Skeletal muscle tissue (tissue), 3 donors: ENCODE measurements at regions not wholly inside any gene's neighbourhood (a gene's known extent, or its start where the extent isn't known, plus 50 kb on each side); places are given as distances from the start of the nearest gene placed in this dataset.

ENCODE experiments used
- H3K27ac ChIP-seq: one replicate; pipeline ENCODE4 v1.7.0; 2013; ENCODE audit warnings: mild to moderate bottlenecking, low read depth, low read length, inconsistent platforms
- H3K27me3 ChIP-seq, 3 donors: one replicate each; pipeline ENCODE4 v1.7.0; 2013; ENCODE audit warnings: low read length in 3 of 3; ENCODE audit not compliant: control insufficient read depth in 3 of 3, insufficient read depth in 3 of 3
- H3K36me3 ChIP-seq, 3 donors: one replicate each; pipeline ENCODE4 v1.7.0; 2013; ENCODE audit warnings: low read length in 3 of 3; ENCODE audit not compliant: control insufficient read depth in 3 of 3, insufficient read depth in 3 of 3
- H3K4me1 ChIP-seq, 3 donors: one replicate each; pipeline ENCODE4 v1.7.0; 2013; ENCODE audit warnings: low read length in 3 of 3, mild to moderate bottlenecking in 3 of 3; ENCODE audit not compliant: control insufficient read depth in 3 of 3, insufficient read depth in 3 of 3
- H3K4me3 ChIP-seq, 3 donors: one replicate each; pipeline ENCODE4 v1.7.0; 2013; ENCODE audit warnings: low read length in 3 of 3
- H3K9ac ChIP-seq, 3 donors: one replicate each; pipeline ENCODE4 v1.7.0; 2013; ENCODE audit warnings: low read length in 3 of 3, mild to moderate bottlenecking in 3 of 3, moderate library complexity in 2 of 3, low read depth in 1 of 3
- H3K9me3 ChIP-seq, 3 donors: one replicate each; pipeline ENCODE4 v1.7.0; 2013; ENCODE audit warnings: low read length in 3 of 3; ENCODE audit not compliant: control insufficient read depth in 3 of 3
- donor health status: Osteomylitis.

DNA sequence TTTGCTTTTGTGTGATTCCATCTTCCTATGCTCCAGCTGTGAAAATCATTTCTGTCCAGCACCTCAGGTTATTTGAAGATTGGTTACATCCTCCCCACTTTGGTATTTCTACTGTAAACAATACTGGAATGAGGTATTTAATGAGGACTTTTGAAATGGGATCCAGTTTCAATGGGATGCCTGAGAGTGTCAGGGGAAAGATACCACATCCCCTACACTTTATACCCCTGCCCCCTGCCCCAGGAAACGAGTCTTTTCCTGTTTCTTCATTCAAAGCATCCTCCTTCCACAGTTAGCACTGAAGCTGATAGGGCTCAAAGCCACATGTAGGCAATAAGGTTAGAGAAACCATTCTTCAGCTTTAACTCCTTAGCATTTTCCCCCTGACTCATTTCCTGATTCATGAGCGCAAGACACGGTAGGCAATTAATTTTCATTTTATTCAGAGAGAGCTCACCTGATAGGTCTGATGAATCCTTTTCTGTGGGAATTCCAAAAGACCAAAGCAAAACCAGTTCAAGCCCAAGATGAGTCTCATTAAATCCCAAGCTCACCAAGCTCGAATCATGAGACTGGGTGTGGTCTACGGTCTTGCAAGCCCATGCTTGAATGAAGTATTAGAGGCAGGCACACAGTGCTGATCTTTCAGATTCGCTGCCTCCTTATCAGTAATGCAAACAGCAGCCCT is 143.6 kb upstream of the CRY1 start:
- Histone ChIP-seq H3K9ac (no peak overlapping the region), H3K27me3 (peaks cover 0 to 11% (median 3%) of the 10 kb centered on the region in 3 donors), H3K4me3 (no peak overlapping the region), H3K27ac (no peak overlapping the region), H3K9me3 (peaks cover 0 to 2% (median 0%) of the 10 kb centered on the region in 3 donors), H3K36me3 (no peaks in the 10 kb centered on the region), H3K4me1 (no peaks in the 10 kb centered on the region)

DNA sequence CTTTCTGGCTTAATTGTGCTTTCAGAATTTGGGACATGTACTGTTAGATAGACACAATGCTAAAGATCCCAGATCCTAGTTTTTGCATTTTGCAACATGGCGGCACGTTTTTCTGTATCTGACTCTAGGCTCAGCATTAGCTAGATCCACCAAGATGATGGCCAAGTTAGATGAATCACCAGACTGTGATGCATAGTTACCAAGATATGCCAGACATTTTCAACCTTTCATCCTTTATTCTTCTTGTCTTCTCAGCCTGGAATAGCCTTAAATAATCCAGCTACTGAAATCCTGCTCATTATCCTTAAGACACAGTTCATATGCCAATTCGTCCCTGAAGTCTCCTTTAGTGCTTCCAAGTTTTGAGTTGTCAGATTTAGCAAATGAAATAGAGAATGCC is 144.9 kb upstream of the CRY1 start:
- Histone ChIP-seq H3K36me3 (no peaks in the 10 kb centered on the region), H3K4me3 (no peak overlapping the region), H3K9ac (no peak overlapping the region), H3K27ac (no peak overlapping the region), H3K4me1 (no peaks in the 10 kb centered on the region), H3K9me3 (peaks cover 0 to 2% (median 0%) of the 10 kb centered on the region in 3 donors), H3K27me3 (peaks cover 3 to 15% (median 5%) of the 10 kb centered on the region in 3 donors)

DNA sequence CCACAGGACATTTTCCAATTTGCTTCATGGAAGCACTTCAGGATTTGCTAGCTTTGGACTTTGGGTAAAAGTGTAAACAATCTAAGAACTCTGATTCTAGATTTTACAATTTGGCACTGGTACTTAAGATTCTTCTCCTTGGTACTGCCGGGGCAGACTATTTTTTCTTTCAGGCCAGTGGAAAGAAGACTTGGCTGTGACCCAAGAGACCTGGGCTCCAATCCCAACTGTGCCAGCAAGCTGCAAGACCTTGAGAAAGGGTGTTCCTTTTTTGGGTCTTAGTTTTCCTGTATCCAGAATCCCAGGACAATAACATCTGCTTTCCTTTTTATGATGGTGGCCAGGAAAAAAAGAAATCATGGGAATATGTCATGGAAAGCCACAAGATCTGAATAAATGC is 148.1 kb upstream of the CRY1 start:
- no peak overlapping the region for H3K9ac ChIP-seq
- peaks cover 0 to 2% (median 0%) of the 10 kb centered on the region in 3 donors for H3K9me3 ChIP-seq
- no peak overlapping the region for H3K4me3 ChIP-seq
- peaks cover 3 to 29% (median 7%) of the 10 kb centered on the region in 3 donors for H3K27me3 ChIP-seq
- no peaks in the 10 kb centered on the region for H3K4me1 ChIP-seq
- H3K36me3 ChIP-seq, result no peaks in the 10 kb centered on the region
- no peak overlapping the region for H3K27ac ChIP-seq

DNA sequence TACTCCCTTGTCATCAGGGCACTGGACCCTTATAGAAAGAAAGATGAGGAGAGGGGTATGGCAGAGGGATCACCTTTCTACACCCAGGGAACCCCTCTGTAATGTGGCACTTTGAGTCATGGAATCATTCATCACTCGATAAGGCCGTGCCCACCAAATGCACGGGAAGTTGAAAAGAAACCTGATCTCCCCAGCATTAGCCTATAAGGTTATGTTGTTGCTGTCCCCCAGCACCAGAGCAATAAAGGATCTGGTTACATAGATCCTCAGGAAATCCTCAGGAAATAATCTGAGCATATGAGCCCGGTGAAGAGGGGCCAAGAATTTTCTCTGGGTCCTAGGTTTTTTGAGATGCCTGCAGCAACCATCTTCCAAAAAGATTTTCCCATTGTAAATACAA is 148.8 kb upstream of the CRY1 start:
- Histone ChIP-seq H3K9me3 (peaks cover 0 to 2% (median 0%) of the 10 kb centered on the region in 3 donors), H3K36me3 (no peaks in the 10 kb centered on the region), H3K4me3 (no peak overlapping the region), H3K4me1 (no peaks in the 10 kb centered on the region), H3K9ac (no peak overlapping the region), H3K27ac (no peak overlapping the region), H3K27me3 (peaks cover 3 to 27% (median 7%) of the 10 kb centered on the region in 3 donors)

DNA sequence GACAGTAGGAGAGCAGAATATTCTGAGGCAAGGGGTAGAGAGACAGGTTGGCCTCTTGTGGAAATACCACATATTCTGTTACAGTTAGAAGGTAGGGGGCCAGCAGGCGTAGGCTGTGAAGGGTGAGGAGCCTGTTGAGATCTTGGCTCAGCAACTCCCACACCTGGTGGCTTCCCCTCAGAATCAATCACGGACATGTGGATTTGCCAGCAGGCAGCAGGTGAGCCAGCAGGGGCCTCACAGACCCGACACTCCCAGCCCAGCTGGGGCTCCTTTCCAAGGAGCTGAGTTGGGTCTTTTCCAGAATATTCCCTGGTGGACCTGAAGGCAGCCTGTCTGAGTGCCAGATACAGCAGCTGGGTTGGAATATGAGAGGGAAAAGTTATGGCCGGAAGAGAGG is 150.0 kb upstream of the CRY1 start:
- Histone ChIP-seq H3K9ac (no peak overlapping the region), H3K4me3 (no peak overlapping the region), H3K27ac (no peak overlapping the region), H3K36me3 (no peaks in the 10 kb centered on the region), H3K9me3 (peaks cover 0 to 2% (median 0%) of the 10 kb centered on the region in 3 donors), H3K4me1 (no peaks in the 10 kb centered on the region), H3K27me3 (peaks cover 5 to 27% (median 7%) of the 10 kb centered on the region in 3 donors)

DNA sequence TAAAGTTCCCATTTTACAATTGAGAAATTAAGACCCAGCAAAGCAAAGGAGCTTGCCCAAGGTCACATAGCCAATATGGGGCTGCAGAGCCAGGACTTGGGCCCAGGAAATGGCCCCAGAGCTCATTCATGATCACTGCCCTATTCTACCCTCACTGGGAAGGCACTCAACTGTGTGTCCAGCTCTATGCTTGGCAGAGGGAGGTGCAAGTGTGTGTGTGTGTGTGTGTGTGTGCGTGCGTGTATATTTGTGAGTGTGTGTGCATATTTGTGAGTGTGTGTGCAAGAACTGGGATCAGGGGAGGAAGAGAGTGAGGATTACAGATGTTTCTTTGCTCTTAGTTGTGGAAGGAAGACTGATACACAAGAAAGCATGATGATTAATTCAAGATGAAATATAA is 151.2 kb upstream of the CRY1 start:
- H3K27me3 ChIP-seq, result peaks cover 4 to 25% (median 7%) of the 10 kb centered on the region in 3 donors
- H3K4me1 ChIP-seq, result no peaks in the 10 kb centered on the region
- H3K27ac ChIP-seq, result no peak overlapping the region
- H3K36me3 ChIP-seq, result no peaks in the 10 kb centered on the region
- no peak overlapping the region for H3K9ac ChIP-seq
- peaks cover 0 to 2% (median 0%) of the 10 kb centered on the region in 3 donors for H3K9me3 ChIP-seq
- no peak overlapping the region for H3K4me3 ChIP-seq

DNA sequence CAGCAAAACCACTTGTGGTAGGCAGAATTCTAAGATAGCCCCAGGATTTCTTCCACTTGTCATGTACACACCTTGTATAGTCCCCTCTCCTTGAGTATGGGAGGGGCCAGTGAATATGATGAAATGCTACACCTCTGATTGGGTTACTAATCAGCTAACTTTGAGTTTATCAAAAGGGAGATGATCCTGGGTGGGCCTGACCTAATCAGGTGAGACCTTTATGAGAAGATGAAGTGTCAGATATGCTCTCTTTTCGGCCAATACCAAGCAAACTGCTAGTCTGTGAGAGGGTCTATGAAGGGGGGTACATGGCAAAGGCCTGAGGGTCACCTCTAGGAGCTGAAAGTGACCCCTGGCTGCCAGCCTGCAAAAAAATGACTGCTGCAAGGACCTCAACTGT is 154.3 kb upstream of the CRY1 start:
- H3K27me3 ChIP-seq, result peaks cover 2 to 18% (median 10%) of the 10 kb centered on the region in 3 donors
- no peaks in the 10 kb centered on the region for H3K4me1 ChIP-seq
- no peaks in the 10 kb centered on the region for H3K36me3 ChIP-seq
- no peak overlapping the region for H3K9ac ChIP-seq
- no peak overlapping the region for H3K4me3 ChIP-seq
- H3K27ac ChIP-seq, result no peak overlapping the region
- H3K9me3 ChIP-seq, result no peaks in the 10 kb centered on the region

DNA sequence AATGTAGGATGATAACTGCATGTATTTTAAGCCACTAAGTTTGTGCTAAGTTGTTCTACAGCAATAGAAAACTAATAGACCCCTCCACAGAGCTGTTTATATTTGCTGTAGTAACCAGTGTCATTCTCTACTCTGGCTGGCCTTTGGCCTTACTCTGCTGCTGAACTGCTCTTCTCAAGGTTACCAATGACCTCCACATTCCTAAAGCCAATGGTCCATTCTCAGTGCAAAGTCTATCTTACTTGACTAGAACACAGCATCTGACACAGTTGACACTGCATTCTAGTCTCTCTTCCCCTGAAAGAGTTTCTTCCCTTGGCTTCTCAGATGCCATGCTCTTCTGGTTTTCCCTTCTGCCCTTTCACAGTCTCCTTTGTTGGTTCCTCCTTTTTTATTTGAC is 154.8 kb upstream of the CRY1 start:
- H3K4me3 ChIP-seq, result no peak overlapping the region
- no peak overlapping the region for H3K9ac ChIP-seq
- no peaks in the 10 kb centered on the region for H3K4me1 ChIP-seq
- H3K27ac ChIP-seq, result no peak overlapping the region
- H3K36me3 ChIP-seq, result no peaks in the 10 kb centered on the region
- H3K27me3 ChIP-seq, result peaks cover 2 to 15% (median 7%) of the 10 kb centered on the region in 3 donors
- no peaks in the 10 kb centered on the region for H3K9me3 ChIP-seq

DNA sequence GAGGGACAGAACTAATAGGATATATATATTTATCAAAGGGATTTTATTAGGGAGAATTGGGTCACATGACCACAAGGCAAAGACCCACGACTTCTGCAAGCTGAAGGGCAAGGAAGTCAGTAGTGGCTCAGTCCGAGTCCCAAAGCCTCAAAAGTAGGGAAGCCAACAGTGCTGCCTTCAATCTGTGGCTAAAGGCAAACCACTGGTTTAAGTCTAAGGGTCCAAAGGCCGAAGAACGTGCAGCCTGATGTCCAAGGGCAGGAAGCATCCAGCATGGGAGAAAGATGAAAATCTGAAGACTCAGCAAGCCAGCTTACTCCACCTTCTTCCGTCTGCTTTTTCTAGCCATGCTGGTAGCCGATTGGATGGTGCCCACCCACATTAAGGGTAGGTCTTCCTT is 157.9 kb upstream of the CRY1 start:
- H3K27ac ChIP-seq, result no peak overlapping the region
- no peaks in the 10 kb centered on the region for H3K9me3 ChIP-seq
- peaks cover 1 to 4% (median 2%) of the 10 kb centered on the region in 3 donors for H3K27me3 ChIP-seq
- no peak overlapping the region for H3K9ac ChIP-seq
- no peaks in the 10 kb centered on the region for H3K4me1 ChIP-seq
- H3K36me3 ChIP-seq, result no peaks in the 10 kb centered on the region
- no peak overlapping the region for H3K4me3 ChIP-seq

DNA sequence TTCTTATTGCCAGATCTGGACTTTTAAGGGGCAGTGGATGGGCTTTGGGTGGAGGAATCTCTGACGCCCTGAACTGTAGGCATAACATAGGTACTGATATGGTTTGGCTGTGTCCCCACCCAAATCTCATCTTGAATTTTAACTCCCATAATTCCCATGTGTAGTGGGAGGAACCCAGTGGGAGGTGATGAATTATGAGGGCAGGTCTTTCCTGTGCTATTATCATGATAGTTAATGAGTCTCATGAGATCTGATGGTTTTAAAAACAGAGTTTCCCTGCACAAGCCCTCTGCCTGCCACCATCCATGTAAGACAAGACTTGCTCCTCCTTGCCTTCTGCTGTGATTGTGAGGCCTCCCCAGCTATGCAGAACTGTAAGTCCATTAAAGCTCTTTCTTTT is 160.0 kb upstream of the CRY1 start:
- Histone ChIP-seq H3K27ac (no peak overlapping the region), H3K4me1 (no peaks in the 10 kb centered on the region), H3K27me3 (peaks cover 0 to 4% (median 0%) of the 10 kb centered on the region in 3 donors), H3K4me3 (no peak overlapping the region), H3K9me3 (no peaks in the 10 kb centered on the region), H3K36me3 (no peaks in the 10 kb centered on the region), H3K9ac (no peak overlapping the region)
